KMS-11 (cell line): ENCODE measurements at regions not wholly inside any gene's neighbourhood (a gene's known extent, or its start where the extent isn't known, plus 50 kb on each side); places are given as distances from the start of the nearest gene placed in this dataset.

Source experiments
- H2AFZ ChIP-seq: fragments of 200-600 bp; sonication (generic); 2 replicates; pipeline ENCODE4 v1.6.1; 2016; ENCODE audit warnings: antibody characterized with exemption, mixed run types, low read depth
- H3K27ac ChIP-seq: fragments of 200-600 bp; sonication (generic); 2 replicates; pipeline ENCODE4 v1.6.1; 2016; ENCODE audit warnings: mild to moderate bottlenecking, mixed run types
- H3K27me3 ChIP-seq: fragments of 200-600 bp; sonication (generic); 2 replicates; pipeline ENCODE4 v1.6.1; 2017; ENCODE audit warnings: mild to moderate bottlenecking, low read depth, mixed run types, moderate library complexity; ENCODE audit not compliant: insufficient read depth
- H3K36me3 ChIP-seq: fragments of 200-600 bp; sonication (generic); 2 replicates; pipeline ENCODE4 v1.6.1; 2017; ENCODE audit warnings: mild to moderate bottlenecking, mixed run types; ENCODE audit not compliant: insufficient read depth
- H3K4me1 ChIP-seq: fragments of 200-600 bp; sonication (generic); 2 replicates; pipeline ENCODE4 v1.6.1; 2016; ENCODE audit warnings: mild to moderate bottlenecking, low read depth, mixed run types; ENCODE audit not compliant: poor library complexity, severe bottlenecking
- H3K4me2 ChIP-seq: fragments of 200-600 bp; sonication (generic); 2 replicates; pipeline ENCODE4 v1.7.0; 2016; ENCODE audit warnings: mild to moderate bottlenecking, mixed run types
- H3K4me3 ChIP-seq: fragments of 200-600 bp; sonication (generic); IDR thresholded peaks from 2 replicates; pipeline ENCODE4 v1.6.1; 2017; ENCODE audit warnings: low read depth, low read length, mixed read lengths; ENCODE audit not compliant: insufficient read depth
- H3K79me2 ChIP-seq: fragments of 200-600 bp; sonication (generic); 2 replicates; pipeline ENCODE4 v1.6.1; 2016; ENCODE audit warnings: low read depth, mixed run types; ENCODE audit not compliant: insufficient read depth
- H3K9ac ChIP-seq: fragments of 200-600 bp; sonication (generic); 2 replicates; pipeline ENCODE4 v1.6.1; 2016; ENCODE audit warnings: mild to moderate bottlenecking, mixed run types
- H4K20me1 ChIP-seq: fragments of 200-600 bp; sonication (generic); 2 replicates; pipeline ENCODE4 v1.6.1; 2016; ENCODE audit warnings: mild to moderate bottlenecking, mixed run types; ENCODE audit not compliant: insufficient read depth
- TF ChIP-seq, protein P1 (sequence below): fragments of 200-600 bp; sonication (generic); conservative IDR thresholded peaks from 2 replicates; pipeline ENCODE4 v1.6.1; 2017; ENCODE audit warnings: low read depth, mild to moderate bottlenecking, antibody characterized with exemption, low read length, moderate library complexity, mixed read lengths

DNA sequence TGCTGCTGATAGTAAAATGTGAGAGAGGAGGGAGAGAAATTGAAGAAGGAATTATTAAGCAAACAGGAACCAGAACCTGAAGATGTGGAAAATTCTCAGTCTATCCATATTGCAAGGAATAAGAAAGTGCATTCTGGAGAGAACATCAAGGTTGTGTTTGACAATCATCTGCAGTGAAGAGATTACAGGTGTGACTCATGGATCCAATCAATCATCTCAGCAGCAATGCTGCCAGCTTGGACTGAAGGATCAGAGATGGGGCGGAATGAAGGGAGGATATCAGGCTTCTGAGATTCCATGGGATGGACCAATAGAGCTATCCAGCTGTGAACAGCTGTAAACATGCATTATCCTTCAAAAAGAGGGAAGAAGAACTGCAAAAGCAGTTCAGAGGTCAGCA lies 247.3 kb downstream of the LPIN1 start:
- Histone ChIP-seq H3K79me2 (no peaks in the 10 kb centered on the region), H3K27me3 (no peaks in the 10 kb centered on the region), H3K9ac (no peak overlapping the region), H3K36me3 (no peaks in the 10 kb centered on the region), H4K20me1 (no peaks in the 10 kb centered on the region), H3K4me2 (no peak overlapping the region), H3K4me1 (no peaks in the 10 kb centered on the region), H2AFZ (no peak overlapping the region), H3K4me3 (no peak overlapping the region), H3K27ac (no peak overlapping the region)
- TF ChIP-seq, protein P1, sequence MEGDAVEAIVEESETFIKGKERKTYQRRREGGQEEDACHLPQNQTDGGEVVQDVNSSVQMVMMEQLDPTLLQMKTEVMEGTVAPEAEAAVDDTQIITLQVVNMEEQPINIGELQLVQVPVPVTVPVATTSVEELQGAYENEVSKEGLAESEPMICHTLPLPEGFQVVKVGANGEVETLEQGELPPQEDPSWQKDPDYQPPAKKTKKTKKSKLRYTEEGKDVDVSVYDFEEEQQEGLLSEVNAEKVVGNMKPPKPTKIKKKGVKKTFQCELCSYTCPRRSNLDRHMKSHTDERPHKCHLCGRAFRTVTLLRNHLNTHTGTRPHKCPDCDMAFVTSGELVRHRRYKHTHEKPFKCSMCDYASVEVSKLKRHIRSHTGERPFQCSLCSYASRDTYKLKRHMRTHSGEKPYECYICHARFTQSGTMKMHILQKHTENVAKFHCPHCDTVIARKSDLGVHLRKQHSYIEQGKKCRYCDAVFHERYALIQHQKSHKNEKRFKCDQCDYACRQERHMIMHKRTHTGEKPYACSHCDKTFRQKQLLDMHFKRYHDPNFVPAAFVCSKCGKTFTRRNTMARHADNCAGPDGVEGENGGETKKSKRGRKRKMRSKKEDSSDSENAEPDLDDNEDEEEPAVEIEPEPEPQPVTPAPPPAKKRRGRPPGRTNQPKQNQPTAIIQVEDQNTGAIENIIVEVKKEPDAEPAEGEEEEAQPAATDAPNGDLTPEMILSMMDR = no peak

DNA sequence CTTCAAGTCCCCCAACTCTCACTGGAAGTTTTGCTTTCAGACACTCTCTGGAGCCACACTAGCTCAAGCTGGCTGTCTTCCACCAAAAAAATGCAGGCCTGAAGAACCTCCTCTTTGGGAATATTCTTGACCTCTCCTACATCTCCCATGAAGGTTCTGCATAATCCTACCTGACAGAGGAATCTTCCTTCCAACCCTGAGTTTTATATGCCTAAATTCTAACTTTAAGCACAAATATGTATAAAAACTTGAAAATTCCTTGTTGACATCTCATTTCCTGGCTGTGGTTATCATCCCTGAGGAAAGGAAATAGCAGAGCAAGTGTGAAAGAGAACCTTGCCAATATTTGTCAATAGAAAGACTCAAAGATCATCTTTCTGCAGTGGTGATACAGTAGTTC lies 249.0 kb downstream of the LPIN1 start:
- TF ChIP-seq, protein P1 = no peak
- no peaks in the 10 kb centered on the region for H4K20me1 ChIP-seq
- no peak overlapping the region for H3K4me2 ChIP-seq
- H3K4me3 ChIP-seq = no peak overlapping the region
- H3K79me2 ChIP-seq = no peaks in the 10 kb centered on the region
- H3K27me3 ChIP-seq = no peaks in the 10 kb centered on the region
- H3K27ac ChIP-seq = no peak overlapping the region
- H3K36me3 ChIP-seq = no peaks in the 10 kb centered on the region
- no peak overlapping the region for H3K9ac ChIP-seq
- H2AFZ ChIP-seq = no peak overlapping the region
- H3K4me1 ChIP-seq = no peaks in the 10 kb centered on the region

DNA sequence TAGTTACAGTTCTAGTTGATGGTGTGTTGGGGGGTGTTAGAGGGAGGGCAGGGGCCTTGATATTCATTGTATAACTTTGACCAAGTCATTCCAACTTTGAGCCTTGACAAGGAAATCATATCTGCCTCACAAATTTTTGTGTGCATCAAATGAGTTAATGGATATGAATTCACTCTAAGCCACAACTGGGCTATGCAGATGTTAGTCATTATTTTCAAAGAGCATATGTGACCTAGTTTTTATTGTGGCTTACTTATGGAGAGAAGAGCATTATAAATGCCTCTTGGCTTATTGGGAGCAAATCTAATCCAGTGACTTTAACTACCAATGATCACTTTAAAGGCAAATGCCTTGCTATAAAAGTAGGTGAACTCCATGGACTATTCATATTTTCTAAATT lies 250.2 kb downstream of the LPIN1 start:
- Histone ChIP-seq H3K79me2 (no peaks in the 10 kb centered on the region), H3K36me3 (no peaks in the 10 kb centered on the region), H3K27ac (no peak overlapping the region), H3K9ac (no peak overlapping the region), H4K20me1 (no peaks in the 10 kb centered on the region), H3K4me2 (no peak overlapping the region), H3K27me3 (peaks cover 7% of the 10 kb centered on the region; the same call in 1 of the 2 replicates), H3K4me3 (no peak overlapping the region), H3K4me1 (no peaks in the 10 kb centered on the region), H2AFZ (no peak overlapping the region)
- TF ChIP-seq, protein P1 = no peak

DNA sequence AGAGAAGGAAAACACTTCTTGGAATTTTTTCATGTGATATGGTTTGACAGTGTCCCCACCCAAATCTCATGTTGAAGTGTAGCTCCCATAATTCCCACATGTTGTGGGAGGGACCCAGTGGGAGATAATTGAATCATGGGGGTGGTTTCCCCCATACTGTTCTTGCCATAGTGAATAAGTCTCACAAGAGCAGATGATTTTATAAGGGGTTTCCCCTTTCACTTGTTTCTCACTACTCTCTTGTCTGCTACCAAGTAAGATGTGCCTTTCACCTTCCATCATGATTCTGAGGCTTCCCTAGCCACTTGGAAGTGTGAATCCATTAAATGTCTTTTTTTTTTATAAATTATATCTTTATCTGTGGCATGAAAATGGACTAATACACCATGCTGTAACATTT lies 250.7 kb downstream of the LPIN1 start:
- Histone ChIP-seq H3K4me2 (no peak overlapping the region), H3K36me3 (no peaks in the 10 kb centered on the region), H3K4me1 (no peaks in the 10 kb centered on the region), H3K27me3 (peaks cover 10% of the 10 kb centered on the region; the same call in 1 of the 2 replicates), H3K27ac (no peak overlapping the region), H3K79me2 (no peaks in the 10 kb centered on the region), H3K4me3 (no peak overlapping the region), H2AFZ (no peak overlapping the region), H3K9ac (no peak overlapping the region), H4K20me1 (no peaks in the 10 kb centered on the region)
- TF ChIP-seq, protein P1 = no peak
